ENCODE measurements at regions not wholly inside any gene's neighbourhood (a gene's known extent, or its start where the extent isn't known, plus 50 kb on each side); places are given as distances from the start of the nearest gene placed in this dataset.

DNA sequence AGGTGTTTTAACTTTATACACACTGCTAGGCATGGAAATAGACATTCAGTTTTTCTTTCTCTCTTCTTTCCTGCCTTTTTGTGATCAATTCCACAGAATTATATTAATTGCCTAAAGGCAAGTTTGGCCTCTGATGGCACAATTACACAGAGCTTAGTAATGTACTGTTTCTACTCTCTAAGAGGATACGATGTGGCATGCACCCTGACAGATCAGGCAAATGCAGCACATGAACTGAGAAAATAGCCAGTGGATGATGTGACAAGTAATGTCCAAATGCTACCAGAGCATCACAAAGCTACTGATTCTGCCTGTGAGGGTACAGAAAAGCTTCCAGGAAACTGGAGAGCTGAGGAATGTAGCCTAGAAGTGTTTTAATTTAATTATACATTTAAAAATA, 233.8 kb upstream of the PRR20A start:
- Histone ChIP-seq H4K20me1 (ENCODE audit: low read length) (no peaks in the 10 kb centered on the region), H3K4me1 (ENCODE audit: insufficient read depth, low read length) (no peaks in the 10 kb centered on the region), H3K9ac (ENCODE audit: low read length) (no peak overlapping the region), H3K27ac (ENCODE audit: low read length) (no peak overlapping the region), H3K9me3 (ENCODE audit: low read length) (no peaks in the 10 kb centered on the region), H3K79me2 (ENCODE audit: low read length) (no peaks in the 10 kb centered on the region), H3K4me3 (ENCODE audit: low read length) (no peak overlapping the region), H3F3A (ENCODE audit: low read length, unreplicated experiment) (no peaks in the 10 kb centered on the region), H3K36me3 (ENCODE audit: low read depth, low read length) (no peaks in the 10 kb centered on the region), H3K27me3 (ENCODE audit: low read length) (no peaks in the 10 kb centered on the region), H2AFZ (ENCODE audit: low read length) (no peak overlapping the region), H3K4me2 (ENCODE audit: low read length) (no peak overlapping the region), H3K9me2 (replicated peaks; ENCODE audit: low read length) (no peaks in the 10 kb centered on the region)
- intact Hi-C loops (cut with micrococcal nuclease): no loop called here
- CTCF ChIA-PET: no interaction called here
- DNase-seq: no peak
- no TSS peak for BruUV-seq (replicated peaks)
- ATAC-seq: no peak
- POLR2A ChIA-PET (ENCODE audit: unreplicated experiment): no interaction called here
- TF ChIP-seq EZH2 (IDR thresholded peaks at IDR 0.05; ENCODE audit: low read length, unreplicated experiment): no peak
- TF ChIP-seq EZH2phosphoT487 (IDR thresholded peaks at IDR 0.05; ENCODE audit: borderline replicate concordance, low read length): no peak
- TF ChIP-seq, protein P1, sequence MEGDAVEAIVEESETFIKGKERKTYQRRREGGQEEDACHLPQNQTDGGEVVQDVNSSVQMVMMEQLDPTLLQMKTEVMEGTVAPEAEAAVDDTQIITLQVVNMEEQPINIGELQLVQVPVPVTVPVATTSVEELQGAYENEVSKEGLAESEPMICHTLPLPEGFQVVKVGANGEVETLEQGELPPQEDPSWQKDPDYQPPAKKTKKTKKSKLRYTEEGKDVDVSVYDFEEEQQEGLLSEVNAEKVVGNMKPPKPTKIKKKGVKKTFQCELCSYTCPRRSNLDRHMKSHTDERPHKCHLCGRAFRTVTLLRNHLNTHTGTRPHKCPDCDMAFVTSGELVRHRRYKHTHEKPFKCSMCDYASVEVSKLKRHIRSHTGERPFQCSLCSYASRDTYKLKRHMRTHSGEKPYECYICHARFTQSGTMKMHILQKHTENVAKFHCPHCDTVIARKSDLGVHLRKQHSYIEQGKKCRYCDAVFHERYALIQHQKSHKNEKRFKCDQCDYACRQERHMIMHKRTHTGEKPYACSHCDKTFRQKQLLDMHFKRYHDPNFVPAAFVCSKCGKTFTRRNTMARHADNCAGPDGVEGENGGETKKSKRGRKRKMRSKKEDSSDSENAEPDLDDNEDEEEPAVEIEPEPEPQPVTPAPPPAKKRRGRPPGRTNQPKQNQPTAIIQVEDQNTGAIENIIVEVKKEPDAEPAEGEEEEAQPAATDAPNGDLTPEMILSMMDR (conservative IDR thresholded peaks at IDR 0.05; ENCODE audit: low read depth, low read length): no peak

DNA sequence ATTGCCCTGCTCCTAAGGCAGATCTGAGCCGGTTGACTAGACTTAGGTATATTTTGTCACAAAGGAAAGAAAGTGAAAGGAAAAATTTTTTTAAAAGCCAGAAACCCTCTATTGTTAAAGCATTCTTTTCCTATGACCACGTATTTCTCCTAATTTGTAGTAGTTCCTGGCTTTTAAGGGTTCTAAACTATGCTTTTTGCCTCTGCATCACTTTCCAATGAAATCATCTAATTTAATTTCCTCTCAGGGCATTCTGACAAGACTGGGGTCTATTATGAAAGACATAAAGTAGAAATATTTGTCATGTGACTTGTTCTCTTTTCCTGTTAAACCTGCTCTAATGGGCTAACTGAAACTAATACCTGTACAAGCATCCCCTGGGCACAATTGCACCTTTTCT, 233.0 kb upstream of the PRR20A start:
- CTCF ChIA-PET: no interaction called here
- POLR2A ChIA-PET (ENCODE audit: unreplicated experiment): no interaction called here
- H3K4me2 ChIP-seq (ENCODE audit: low read length): no peak overlapping the region
- H2AFZ ChIP-seq (ENCODE audit: low read length): no peak overlapping the region
- ATAC-seq (no peak), DNase-seq (no peak)
- H3K27me3 ChIP-seq (ENCODE audit: low read length): no peaks in the 10 kb centered on the region
- BruUV-seq (replicated peaks): no TSS peak
- H3F3A ChIP-seq (ENCODE audit: low read length, unreplicated experiment): no peaks in the 10 kb centered on the region
- H3K9me2 ChIP-seq (replicated peaks; ENCODE audit: low read length): no peaks in the 10 kb centered on the region
- no peak overlapping the region for H3K9ac ChIP-seq (ENCODE audit: low read length)
- H3K4me3 ChIP-seq (ENCODE audit: low read length): no peak overlapping the region
- TF ChIP-seq, protein P1 (conservative IDR thresholded peaks at IDR 0.05; ENCODE audit: low read depth, low read length): no peak
- TF ChIP-seq EZH2 (IDR thresholded peaks at IDR 0.05; ENCODE audit: low read length, unreplicated experiment): no peak
- TF ChIP-seq EZH2phosphoT487 (IDR thresholded peaks at IDR 0.05; ENCODE audit: borderline replicate concordance, low read length): no peak
- H3K4me1 ChIP-seq (ENCODE audit: insufficient read depth, low read length): no peaks in the 10 kb centered on the region
- H4K20me1 ChIP-seq (ENCODE audit: low read length): no peaks in the 10 kb centered on the region
- intact Hi-C loops (cut with micrococcal nuclease): no loop called here
- no peaks in the 10 kb centered on the region for H3K79me2 ChIP-seq (ENCODE audit: low read length)
- H3K36me3 ChIP-seq (ENCODE audit: low read depth, low read length): no peaks in the 10 kb centered on the region
- no peak overlapping the region for H3K27ac ChIP-seq (ENCODE audit: low read length)
- H3K9me3 ChIP-seq (ENCODE audit: low read length): no peaks in the 10 kb centered on the region

DNA sequence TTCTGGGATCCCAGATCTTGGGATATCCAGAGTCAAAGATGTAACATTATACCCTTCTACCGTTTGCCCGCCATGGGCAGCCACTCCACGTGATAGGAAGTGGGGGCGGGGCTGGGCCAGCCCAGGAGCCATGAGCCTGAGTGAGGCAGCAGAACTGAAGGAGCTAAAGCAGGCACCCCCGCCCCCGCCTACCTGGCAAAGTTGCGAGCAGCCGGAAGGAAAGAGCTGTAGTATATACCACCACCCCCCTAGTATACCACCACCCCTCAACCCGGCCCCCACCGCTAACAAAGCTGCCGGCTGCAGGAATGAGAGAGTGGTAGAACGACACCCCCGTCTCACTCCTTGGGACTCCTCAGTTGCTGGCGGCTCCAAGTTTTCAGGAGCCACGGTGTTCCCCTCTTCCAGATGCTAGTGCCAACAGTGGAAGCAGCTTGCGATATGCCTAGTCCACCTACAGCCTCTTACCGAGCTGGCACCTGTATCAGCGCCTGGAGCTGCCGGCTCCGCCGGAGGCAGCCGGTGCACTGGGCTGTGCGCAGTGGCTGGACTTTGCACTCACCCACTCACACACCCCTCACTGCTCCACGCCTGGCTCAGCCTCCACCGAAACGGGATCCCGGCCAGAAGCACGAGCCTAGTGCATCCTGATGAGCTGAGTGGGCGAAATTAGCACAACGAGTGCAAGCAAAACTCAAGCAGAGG, 230.7 kb upstream of the PRR20A start:
- no peak overlapping the region for H3K4me3 ChIP-seq (ENCODE audit: low read length)
- H3K27ac ChIP-seq (ENCODE audit: low read length): no peak overlapping the region
- H3K79me2 ChIP-seq (ENCODE audit: low read length): no peaks in the 10 kb centered on the region
- POLR2A ChIA-PET (ENCODE audit: unreplicated experiment): no interaction called here
- ATAC-seq (no peak), DNase-seq (no peak)
- H3K4me1 ChIP-seq (ENCODE audit: insufficient read depth, low read length): no peaks in the 10 kb centered on the region
- intact Hi-C loops (cut with micrococcal nuclease): no loop called here
- no peaks in the 10 kb centered on the region for H3K36me3 ChIP-seq (ENCODE audit: low read depth, low read length)
- no peaks in the 10 kb centered on the region for H3F3A ChIP-seq (ENCODE audit: low read length, unreplicated experiment)
- CTCF ChIA-PET: no interaction called here
- no peak overlapping the region for H3K9ac ChIP-seq (ENCODE audit: low read length)
- BruUV-seq (replicated peaks): no TSS peak
- no peaks in the 10 kb centered on the region for H3K9me3 ChIP-seq (ENCODE audit: low read length)
- TF ChIP-seq EZH2phosphoT487 (IDR thresholded peaks at IDR 0.05; ENCODE audit: borderline replicate concordance, low read length) (no peak), EZH2 (IDR thresholded peaks at IDR 0.05; ENCODE audit: low read length, unreplicated experiment) (no peak)
- TF ChIP-seq, protein P1 (conservative IDR thresholded peaks at IDR 0.05; ENCODE audit: low read depth, low read length): no peak
- no peaks in the 10 kb centered on the region for H3K27me3 ChIP-seq (ENCODE audit: low read length)
- no peak overlapping the region for H2AFZ ChIP-seq (ENCODE audit: low read length)
- no peak overlapping the region for H3K4me2 ChIP-seq (ENCODE audit: low read length)
- H4K20me1 ChIP-seq (ENCODE audit: low read length): no peaks in the 10 kb centered on the region
- no peaks in the 10 kb centered on the region for H3K9me2 ChIP-seq (replicated peaks; ENCODE audit: low read length)

All from PC-3 (cell line).